Fibroblast of lung (primary cell): ENCODE measurements at regions not wholly inside any gene's neighbourhood (a gene's known extent, or its start where the extent isn't known, plus 50 kb on each side); places are given as distances from the start of the nearest gene placed in this dataset.

Source experiments
- CTCF ChIP-seq, 2 donors: IDR thresholded peaks in 1 of 2; conservative IDR thresholded peaks in 1 of 2; 1 replicate in 1 of 2; 2 replicates in 1 of 2; pipeline ENCODE4 v1.5.1; 2011 to 2012; ENCODE audit warnings: low read length in 2 of 2, control low read depth in 1 of 2, inconsistent platforms in 1 of 2, low read depth in 1 of 2, mild to moderate bottlenecking in 1 of 2
- EZH2 ChIP-seq: IDR thresholded peaks from 2 replicates; pipeline ENCODE4 v1.5.1; 2012; ENCODE audit warnings: low read length, control low read depth, mild to moderate bottlenecking; ENCODE audit errors: missing control alignments

DNA sequence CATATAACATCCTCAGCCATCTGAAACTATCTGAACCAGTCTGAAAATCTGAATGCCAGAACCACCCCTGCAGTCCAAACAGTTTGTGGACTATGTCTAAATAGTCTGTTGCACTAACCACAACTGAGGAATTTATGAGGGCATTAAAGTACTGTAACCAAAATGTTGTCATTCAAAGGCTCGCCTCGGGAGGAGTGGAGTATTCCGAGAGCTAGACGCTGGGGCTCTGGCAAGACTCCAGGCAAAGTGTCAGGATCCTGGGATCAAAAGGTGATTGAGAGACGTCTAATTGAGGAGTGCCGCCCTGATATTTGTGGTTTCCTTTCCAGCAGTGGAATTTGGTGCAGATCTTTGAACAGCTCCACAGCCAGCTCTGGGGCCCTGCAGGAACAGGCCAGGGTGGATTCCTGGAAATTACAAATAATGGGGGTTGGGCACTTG, 142.9 kb upstream of the MYOCD start:
- no peak for TF ChIP-seq CTCF (conservative IDR thresholded peaks at IDR 0.05 in 1 of 2, IDR thresholded peaks at IDR 0.05 in 1 of 2; ENCODE audit: low read depth in 1 of 2, low read length in 2 of 2)
- no peak for TF ChIP-seq EZH2
